Pancreas (tissue), 10 donors: ENCODE measurements at regions not wholly inside any gene's neighbourhood (a gene's known extent, or its start where the extent isn't known, plus 50 kb on each side); places are given as distances from the start of the nearest gene placed in this dataset.

Source experiments
- ATAC-seq, 4 donors: fragments of 200-7000 bp; cut with Tn5 transposase; one replicate each; pipeline versions ENCODE4 v1.8.0 to v1.9.1; 2020; ENCODE audit warnings: mild to moderate bottlenecking in 4 of 4, moderate library complexity in 4 of 4
- DNase-seq, 6 donors: peaks; one replicate each; pipeline ENCODE4 v3.0.0-alpha.2; 2020
- FAIRE-seq: peaks from 2 replicates; lab custom pipeline; 2012; peaks lifted over from hg19 to GRCh38; lab: Jason Lieb, UNC
- H3K27ac ChIP-seq, 4 donors: fragments of 200-600 bp; sonication (generic); 1 replicate in 3 of 4; 2 replicates in 1 of 4; pipeline versions ENCODE4 v1.5.0 to v1.8.0; 2020
- H3K27me3 ChIP-seq, 4 donors: fragments of 200-600 bp; one replicate each; pipeline ENCODE4 v1.8.0; 2021
- H3K36me3 ChIP-seq, 3 donors: fragments of 200-600 bp; sonication (generic) in 1 of 3; one replicate each; pipeline versions ENCODE4 v1.5.0 to v1.8.0; 2020 to 2021
- H3K4me1 ChIP-seq, 3 donors: fragments of 200-600 bp; one replicate each; pipeline ENCODE4 v1.8.0; 2021
- H3K4me3 ChIP-seq, 4 donors: fragments of 200-600 bp; sonication (generic) in 2 of 4; one replicate each; pipeline versions ENCODE4 v1.5.0 to v1.8.0; 2020 to 2021
- H3K9me3 ChIP-seq, 4 donors: fragments of 200-600 bp; one replicate each; pipeline ENCODE4 v1.8.0; 2021
- WGBS, 2 donors: extraction: QIAGEN DNeasy Blood & Tissue Kit; methylation state at CpG; one replicate each; pipeline ENCODE4 v1.1.7; 2013; 5-methylcytosine and 5-hydroxymethylcytosine counted together
- intact Hi-C, 3 donors: fragments of 100-400 bp; cut with DNase I; formaldehyde crosslinking; loops; one replicate each; pipeline versions ENCODE4 v1.11.1 to v1.14.2; 2022
- TF ChIP-seq, protein P1 (sequence below), 4 donors: fragments of 200-600 bp; sonication (generic) in 3 of 4; IDR thresholded peaks; one replicate each; pipeline versions ENCODE4 v1.5.0 to v1.8.0; 2021; ENCODE audit warnings: antibody characterized with exemption in 4 of 4
- donor health status: healthy with polysubstance abuse.
- donor health status: DM: no; HTN: no; CAD: no; lungs with moderate emphysema.
- donor health status: DM: no; HTN: no; CAD: no.
- donor health status: control.
- donor health status: control.
- donor health status: Bipolar disorder and iron deficiency.
- donor health status: DM: yes; HTN: yes; CAD: no.
- donor health status: DM: no; HTN: no; CAD: no.
- donor health status: DM: no; HTN: no; CAD: no.
- donor health status: DM: yes; HTN: yes; CAD: no.

DNA sequence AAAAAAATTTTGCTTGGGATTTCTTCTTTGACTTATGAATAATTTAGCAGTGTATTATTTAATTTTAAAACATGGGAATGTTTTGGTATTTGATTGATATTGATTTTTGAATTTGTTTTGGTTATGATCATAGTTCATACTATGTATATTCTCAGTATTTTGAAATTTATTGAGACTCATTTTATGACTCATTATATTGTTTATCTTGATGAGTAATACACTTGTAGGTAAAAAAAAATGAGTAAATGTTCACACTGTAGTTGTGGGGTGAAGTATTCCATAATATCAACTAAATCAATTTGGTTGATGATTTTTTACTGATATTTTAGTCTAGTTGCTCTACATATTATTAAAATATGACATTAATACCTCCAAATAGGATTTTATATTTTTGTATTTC is 1142.2 kb downstream of the ADGRL3 start:
- FAIRE-seq: no peak
- Histone ChIP-seq H3K36me3 (no peaks in the 10 kb centered on the region), H3K27ac (no peak overlapping the region), H3K4me3 (no peak overlapping the region), H3K4me1 (no peaks in the 10 kb centered on the region), H3K9me3 (no peaks in the 10 kb centered on the region), H3K27me3 (no peaks in the 10 kb centered on the region)
- ATAC-seq: no peak
- DNase-seq: no peak
- TF ChIP-seq, protein P1, sequence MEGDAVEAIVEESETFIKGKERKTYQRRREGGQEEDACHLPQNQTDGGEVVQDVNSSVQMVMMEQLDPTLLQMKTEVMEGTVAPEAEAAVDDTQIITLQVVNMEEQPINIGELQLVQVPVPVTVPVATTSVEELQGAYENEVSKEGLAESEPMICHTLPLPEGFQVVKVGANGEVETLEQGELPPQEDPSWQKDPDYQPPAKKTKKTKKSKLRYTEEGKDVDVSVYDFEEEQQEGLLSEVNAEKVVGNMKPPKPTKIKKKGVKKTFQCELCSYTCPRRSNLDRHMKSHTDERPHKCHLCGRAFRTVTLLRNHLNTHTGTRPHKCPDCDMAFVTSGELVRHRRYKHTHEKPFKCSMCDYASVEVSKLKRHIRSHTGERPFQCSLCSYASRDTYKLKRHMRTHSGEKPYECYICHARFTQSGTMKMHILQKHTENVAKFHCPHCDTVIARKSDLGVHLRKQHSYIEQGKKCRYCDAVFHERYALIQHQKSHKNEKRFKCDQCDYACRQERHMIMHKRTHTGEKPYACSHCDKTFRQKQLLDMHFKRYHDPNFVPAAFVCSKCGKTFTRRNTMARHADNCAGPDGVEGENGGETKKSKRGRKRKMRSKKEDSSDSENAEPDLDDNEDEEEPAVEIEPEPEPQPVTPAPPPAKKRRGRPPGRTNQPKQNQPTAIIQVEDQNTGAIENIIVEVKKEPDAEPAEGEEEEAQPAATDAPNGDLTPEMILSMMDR (IDR thresholded peaks at IDR 0.05): no peak
- intact Hi-C loops: no loop called here

DNA sequence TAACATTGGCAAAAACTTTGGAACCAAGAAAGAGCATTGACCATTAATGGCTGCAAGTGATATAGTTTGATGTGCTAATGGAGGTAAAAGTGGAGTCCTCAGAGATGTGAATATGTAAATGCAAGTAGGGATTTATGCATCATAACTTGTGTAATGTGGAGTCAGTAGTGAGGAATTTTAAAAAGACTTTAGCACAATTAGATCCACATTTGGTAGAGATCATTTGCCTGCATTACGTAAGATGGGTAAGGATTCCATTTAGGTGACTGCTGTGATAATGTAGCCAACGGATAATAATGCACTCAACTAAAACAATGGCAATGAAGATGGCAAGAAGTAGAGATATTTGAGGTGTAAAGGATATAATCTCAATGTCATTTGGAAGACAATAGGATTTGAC is 1128.4 kb downstream of the ADGRL3 start:
- WGBS, 2 donors: 64 to 66% methylated on average over 2 of the region's 2 CpGs
- no peak for FAIRE-seq
- no peak for DNase-seq

DNA sequence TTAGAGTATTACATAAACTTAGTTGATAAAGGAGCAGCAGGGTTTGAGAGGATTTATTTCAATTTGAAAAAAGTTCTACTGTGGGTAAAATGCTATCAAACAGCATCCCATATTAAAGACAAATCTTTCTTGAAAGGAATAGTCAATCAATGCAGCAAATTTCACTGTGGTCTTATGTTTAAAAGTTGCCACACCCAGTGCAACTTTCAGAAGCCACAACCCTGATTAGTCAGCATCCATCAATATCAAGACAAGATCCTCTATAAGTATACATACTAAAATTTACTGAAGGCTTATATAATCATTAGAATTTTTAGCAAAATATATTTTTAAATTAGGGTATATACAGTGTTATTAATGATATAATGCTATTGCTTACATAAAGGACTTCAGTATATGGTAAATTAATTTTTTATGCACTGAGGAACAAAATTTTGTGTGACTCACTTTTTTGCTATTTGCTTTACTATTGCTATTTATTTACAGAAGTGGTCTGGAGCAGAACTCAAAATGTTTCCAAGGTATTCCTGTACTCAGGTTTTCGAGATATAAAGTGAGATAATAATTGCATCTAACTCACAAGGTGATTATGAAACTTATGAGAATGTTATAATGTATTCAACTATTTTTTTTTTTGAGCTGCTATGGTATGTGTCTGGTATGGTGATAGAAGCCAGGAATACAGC is 1127.6 kb downstream of the ADGRL3 start:
- DNase-seq (no peak), ATAC-seq (no peak), FAIRE-seq (no peak)
- Histone ChIP-seq H3K27ac (no peak overlapping the region), H3K27me3 (no peaks in the 10 kb centered on the region), H3K4me1 (no peaks in the 10 kb centered on the region), H3K36me3 (no peaks in the 10 kb centered on the region), H3K9me3 (no peaks in the 10 kb centered on the region), H3K4me3 (no peak overlapping the region)
- intact Hi-C loops: no loop called here
- TF ChIP-seq, protein P1 (IDR thresholded peaks at IDR 0.05): no peak
- WGBS, 2 donors: 14% methylated on average over 1 of the region's 1 CpG

More for the DNA sequence above, 1128.4 kb downstream of the ADGRL3 start:
- H3K4me1 ChIP-seq: no peaks in the 10 kb centered on the region
- intact Hi-C loops: no loop called here
- no peaks in the 10 kb centered on the region for H3K9me3 ChIP-seq
- ATAC-seq: no peak
- TF ChIP-seq, protein P1 (IDR thresholded peaks at IDR 0.05): no peak
- no peaks in the 10 kb centered on the region for H3K36me3 ChIP-seq
- no peaks in the 10 kb centered on the region for H3K27me3 ChIP-seq
- no peak overlapping the region for H3K27ac ChIP-seq
- H3K4me3 ChIP-seq: no peak overlapping the region

DNA sequence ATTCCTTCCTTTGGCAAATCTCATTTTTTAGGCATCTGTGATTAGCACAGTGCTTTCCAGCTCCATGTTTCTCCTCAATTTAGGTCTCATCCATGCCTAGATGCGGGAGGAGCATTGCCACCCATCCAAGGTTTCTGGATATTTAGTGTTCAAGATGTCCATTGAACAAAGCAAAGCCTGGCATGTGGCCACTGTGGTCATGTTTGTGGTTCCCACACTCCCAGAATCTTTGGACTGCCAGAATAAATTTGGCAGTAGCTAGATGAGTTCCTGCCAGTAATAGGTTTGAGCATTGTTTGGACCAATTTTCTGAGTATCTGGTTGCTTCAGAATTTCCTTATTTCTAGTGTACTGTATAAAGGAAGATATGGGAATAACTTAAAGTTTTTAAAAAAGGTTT is 1124.1 kb downstream of the ADGRL3 start:
- TF ChIP-seq, protein P1 (IDR thresholded peaks at IDR 0.05): no peak
- intact Hi-C loops: no loop called here
- DNase-seq: no peak

DNA sequence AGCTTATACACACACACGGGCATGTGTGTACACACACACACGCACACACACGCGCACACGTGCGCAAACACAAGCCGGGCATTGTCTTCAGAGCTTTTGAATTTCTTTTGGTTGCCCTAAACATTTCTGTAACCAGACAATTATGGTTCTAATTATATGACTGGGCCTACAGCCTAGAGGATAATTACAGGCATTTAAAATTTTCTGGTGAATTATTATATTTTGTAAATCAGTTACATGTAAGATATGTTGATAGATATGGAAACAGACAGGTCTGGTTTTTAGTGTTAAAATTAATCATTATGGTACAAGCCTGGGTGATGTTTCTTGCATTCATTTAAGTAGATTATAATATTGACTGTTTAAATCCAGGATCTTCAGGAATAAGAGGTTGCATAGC is 1120.5 kb downstream of the ADGRL3 start:
- ATAC-seq (no peak), DNase-seq (no peak), FAIRE-seq (no peak)
- no peak overlapping the region for H3K4me3 ChIP-seq
- no peaks in the 10 kb centered on the region for H3K27me3 ChIP-seq
- TF ChIP-seq, protein P1 (IDR thresholded peaks at IDR 0.05): no peak
- 77 to 84% methylated on average over 7 of the region's 7 CpGs for WGBS, 2 donors
- H3K27ac ChIP-seq: no peak overlapping the region
- no peaks in the 10 kb centered on the region for H3K9me3 ChIP-seq
- no peaks in the 10 kb centered on the region for H3K4me1 ChIP-seq
- H3K36me3 ChIP-seq: no peaks in the 10 kb centered on the region
- intact Hi-C loops: no loop called here

More for the DNA sequence above, 1124.1 kb downstream of the ADGRL3 start:
- no peaks in the 10 kb centered on the region for H3K36me3 ChIP-seq
- ATAC-seq: no peak
- H3K4me1 ChIP-seq: no peaks in the 10 kb centered on the region
- no peaks in the 10 kb centered on the region for H3K27me3 ChIP-seq
- 51 to 52% methylated on average over 1 of the region's 1 CpG for WGBS, 2 donors
- H3K9me3 ChIP-seq: no peaks in the 10 kb centered on the region
- H3K27ac ChIP-seq: no peak overlapping the region
- FAIRE-seq: no peak
- no peak overlapping the region for H3K4me3 ChIP-seq
